Retinal pigment epithelial cell (primary cell): ENCODE measurements at regions not wholly inside any gene's neighbourhood (a gene's known extent, or its start where the extent isn't known, plus 50 kb on each side); places are given as distances from the start of the nearest gene placed in this dataset.

Experiments used
- DNase-seq: peaks from one replicate; pipeline ENCODE4 v3.0.0-alpha.2; 2010; ENCODE audit warnings: low read depth
- H3K4me3 ChIP-seq: 2 replicates; pipeline ENCODE4 v1.5.1; 2011; ENCODE audit warnings: mild to moderate bottlenecking, low read length, control low read depth, moderate library complexity
- TF ChIP-seq, protein P1 (sequence below): conservative IDR thresholded peaks from 2 replicates; pipeline ENCODE4 v1.5.1; 2011; ENCODE audit warnings: low read depth, low read length, control low read depth, inconsistent platforms

DNA sequence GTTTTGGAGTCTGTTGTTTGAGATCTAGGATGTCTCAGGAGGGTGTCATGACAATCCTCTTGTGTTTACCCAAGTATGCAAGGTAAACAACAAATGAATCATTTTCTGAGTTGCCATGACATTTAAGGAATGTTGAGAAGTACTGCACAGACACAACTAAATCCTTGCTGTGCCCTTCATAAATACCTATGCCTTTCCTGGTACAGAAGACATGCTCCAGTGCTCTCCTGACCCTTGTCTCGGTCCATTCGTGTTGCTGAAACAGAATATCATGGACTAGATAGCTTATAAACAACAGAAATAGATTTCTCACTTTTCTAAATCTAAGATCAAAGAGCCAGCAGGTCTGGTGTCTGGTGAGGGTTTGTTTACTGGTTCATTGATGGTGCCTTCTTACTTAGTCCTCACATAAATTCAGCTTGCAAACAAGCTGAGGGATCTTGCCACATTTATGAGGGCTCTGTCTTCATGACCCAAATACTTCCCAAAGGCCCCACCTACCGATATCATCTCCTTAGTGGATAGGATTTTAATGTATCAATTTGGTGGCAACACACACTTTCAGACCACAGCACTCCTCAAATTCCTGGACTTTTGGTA is 341.8 kb upstream of the SEMA3A start:
- TF ChIP-seq, protein P1, sequence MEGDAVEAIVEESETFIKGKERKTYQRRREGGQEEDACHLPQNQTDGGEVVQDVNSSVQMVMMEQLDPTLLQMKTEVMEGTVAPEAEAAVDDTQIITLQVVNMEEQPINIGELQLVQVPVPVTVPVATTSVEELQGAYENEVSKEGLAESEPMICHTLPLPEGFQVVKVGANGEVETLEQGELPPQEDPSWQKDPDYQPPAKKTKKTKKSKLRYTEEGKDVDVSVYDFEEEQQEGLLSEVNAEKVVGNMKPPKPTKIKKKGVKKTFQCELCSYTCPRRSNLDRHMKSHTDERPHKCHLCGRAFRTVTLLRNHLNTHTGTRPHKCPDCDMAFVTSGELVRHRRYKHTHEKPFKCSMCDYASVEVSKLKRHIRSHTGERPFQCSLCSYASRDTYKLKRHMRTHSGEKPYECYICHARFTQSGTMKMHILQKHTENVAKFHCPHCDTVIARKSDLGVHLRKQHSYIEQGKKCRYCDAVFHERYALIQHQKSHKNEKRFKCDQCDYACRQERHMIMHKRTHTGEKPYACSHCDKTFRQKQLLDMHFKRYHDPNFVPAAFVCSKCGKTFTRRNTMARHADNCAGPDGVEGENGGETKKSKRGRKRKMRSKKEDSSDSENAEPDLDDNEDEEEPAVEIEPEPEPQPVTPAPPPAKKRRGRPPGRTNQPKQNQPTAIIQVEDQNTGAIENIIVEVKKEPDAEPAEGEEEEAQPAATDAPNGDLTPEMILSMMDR: no peak
- no peak for DNase-seq
- H3K4me3 ChIP-seq: no peak overlapping the region

DNA sequence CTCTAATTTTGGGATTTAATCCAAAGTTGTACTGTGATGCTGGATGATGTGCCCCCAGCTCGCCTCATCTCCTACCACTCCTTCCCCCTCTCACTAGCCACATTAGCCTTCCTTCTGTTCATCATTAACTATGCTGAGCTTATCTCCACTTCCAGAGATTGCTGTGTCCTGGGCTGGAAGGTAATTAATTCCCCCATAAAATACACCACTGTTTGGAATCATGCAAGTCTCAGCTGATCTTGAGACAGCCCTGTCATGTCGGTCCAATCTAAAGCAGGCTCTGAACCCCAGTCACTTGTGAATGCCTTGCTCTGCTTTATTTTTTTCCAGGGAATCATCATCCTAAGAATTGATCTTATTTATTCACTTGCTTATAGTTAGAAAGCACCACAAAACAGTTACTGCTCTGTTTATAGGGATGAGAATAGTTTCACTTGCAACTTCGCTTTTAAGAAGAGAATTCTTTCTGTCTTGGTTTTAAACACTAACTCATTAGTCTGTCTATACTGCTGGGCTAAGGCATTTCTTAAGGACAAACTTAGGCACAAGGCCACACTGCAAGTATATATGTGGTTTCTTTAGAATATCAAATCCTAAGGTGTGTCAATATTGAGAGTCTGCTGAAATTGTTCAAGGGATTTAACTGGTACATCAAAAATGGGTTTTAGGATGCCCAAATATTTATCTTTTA is 341.1 kb upstream of the SEMA3A start:
- TF ChIP-seq, protein P1: no peak
- DNase-seq: no peak
- H3K4me3 ChIP-seq: no peak overlapping the region

DNA sequence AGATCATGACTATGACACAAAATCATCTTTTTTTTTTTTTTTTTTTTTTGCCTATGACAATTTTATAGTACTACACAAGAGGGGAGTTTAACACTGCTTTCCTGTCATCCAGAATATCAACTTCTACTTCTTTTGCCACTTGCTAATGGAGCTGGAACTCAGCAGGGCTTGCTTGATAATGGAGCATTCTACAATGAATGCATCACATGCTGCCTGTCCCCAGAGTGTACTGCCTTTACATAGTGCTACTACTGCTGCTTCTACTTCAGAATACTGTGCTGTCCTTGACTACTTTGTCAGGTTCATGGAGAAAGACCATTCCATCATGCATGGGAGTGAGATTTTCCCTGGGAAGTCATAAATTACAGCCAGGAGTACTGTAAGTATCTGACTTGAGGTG is 338.6 kb upstream of the SEMA3A start:
- TF ChIP-seq, protein P1: no peak
- H3K4me3 ChIP-seq: no peak overlapping the region
- no peak for DNase-seq

DNA sequence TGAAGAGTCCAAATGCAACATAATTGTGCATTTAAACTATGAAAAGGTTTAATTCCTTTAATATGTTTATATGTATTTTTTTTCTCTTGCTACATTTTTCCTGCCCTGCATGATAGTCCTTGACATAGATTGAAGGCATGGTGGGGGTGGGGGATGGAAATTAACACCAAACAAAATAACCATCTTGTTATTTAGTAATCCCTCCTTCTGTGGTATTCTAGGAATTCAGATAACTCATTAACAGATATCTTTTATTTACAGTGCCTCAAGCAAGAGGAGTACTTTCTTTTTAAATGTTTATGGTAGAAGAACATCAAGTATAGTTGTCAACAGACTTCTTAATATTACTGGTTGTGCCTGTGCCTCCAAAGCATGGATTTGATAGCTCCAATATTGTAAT is 337.6 kb upstream of the SEMA3A start:
- no peak overlapping the region for H3K4me3 ChIP-seq
- DNase-seq: no peak
- TF ChIP-seq, protein P1: no peak

DNA sequence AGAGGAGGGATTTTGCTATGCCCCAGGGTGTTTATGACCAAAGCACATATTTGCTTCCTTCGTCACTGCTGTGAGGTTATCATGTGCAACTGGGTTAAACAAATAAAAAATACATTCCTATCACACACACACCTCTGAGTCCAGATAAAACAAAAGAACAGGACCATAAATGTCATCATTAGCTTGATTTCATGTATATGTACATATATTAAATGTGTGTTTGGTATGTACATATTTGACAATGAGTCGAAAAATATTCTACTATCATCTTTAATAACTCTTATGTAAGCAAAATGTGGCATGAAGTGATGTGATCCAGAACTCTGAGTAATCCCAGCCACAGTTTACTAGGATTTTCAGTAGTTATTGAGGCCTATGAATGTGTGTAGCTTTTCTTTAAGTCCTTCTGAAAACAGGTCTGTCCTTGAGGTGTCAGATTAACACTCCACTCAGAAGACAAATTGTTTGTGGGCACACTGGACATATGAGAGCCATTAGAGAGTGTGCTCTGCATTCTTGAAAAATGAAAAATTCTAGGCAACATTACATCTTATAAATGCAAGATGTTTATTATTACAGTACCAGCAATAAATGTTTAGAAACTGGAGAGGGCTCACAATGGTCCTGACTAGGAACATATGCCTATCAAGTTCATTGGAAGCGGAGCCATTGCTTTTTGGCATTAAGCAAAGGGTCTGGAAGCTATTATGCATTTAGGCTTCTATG is 335.1 kb upstream of the SEMA3A start:
- H3K4me3 ChIP-seq: no peak overlapping the region
- TF ChIP-seq, protein P1: no peak
- DNase-seq: peak; percentile 72

DNA sequence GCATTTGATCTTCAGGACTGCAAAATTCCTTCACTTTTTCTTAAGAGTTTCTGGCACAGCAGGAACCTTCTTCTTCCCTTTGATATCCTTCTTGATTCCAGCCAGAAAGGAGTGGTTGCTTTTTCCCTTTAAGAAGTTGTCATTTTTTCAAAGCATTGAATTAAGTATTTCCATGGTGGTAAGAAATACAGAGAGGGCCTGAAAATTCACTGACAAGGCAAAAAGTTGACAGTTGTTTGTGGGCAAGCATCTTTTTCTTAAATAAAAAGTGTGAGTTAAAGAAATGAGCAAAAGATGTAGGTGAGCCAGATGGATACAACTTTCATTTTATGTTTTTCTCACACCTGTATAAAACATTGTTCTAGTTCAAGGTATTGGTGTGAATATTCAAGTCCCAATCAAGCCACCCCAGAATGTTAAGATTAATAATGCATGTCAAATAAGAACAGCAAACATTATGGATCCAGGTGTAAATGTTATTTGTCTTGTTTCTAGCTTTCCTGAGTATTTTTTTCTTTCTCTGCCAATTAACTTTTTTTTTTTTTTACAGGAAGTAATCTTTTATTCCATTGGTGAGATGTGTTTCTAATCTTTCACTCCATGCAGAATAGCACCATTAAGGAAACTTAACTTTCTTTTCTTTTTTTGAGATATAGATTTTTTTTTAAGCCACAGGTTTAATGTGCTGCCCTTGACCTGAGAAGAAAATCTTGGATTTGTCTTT is 334.3 kb upstream of the SEMA3A start:
- DNase-seq: no peak

More for the DNA sequence above, 334.3 kb upstream of the SEMA3A start:
- TF ChIP-seq, protein P1: no peak
- H3K4me3 ChIP-seq: no peak overlapping the region
